GM12878 (cell line): ENCODE measurements at regions not wholly inside any gene's neighbourhood (a gene's known extent, or its start where the extent isn't known, plus 50 kb on each side); places are given as distances from the start of the nearest gene placed in this dataset.

ENCODE experiments used
- ATAC-seq: fragments of 200-7000 bp; cut with Tn5 transposase; 3 replicates; pipeline ENCODE4 v1.9.1; 2020; ENCODE audit warnings: mild to moderate bottlenecking, moderate library complexity
- BruUV-seq: library from RNA; stranded (reverse); fragments of 400-500 nt; replicated peaks from 2 replicates; lab custom pipeline; 2021; lab: Mats Ljungman, UMichigan
- CTCF ChIA-PET: fragments of 300-600 bp; sonication (Branson Sonifier 250); formaldehyde crosslinking; extraction: SDS; loops from one replicate; lab custom pipeline; 2021; ENCODE audit warnings: inconsistent platforms; lab: Yijun Ruan, JAX
- POLR2A ChIA-PET: fragments of 350-600 bp; formaldehyde crosslinking; extraction: SDS; loops from one replicate; lab custom pipeline; 2021; ENCODE audit warnings: inconsistent platforms; lab: Charles Lee
- RAD21 ChIA-PET: fragments of 300-600 bp; sonication (Branson Sonifier 250); formaldehyde crosslinking; loops from one replicate; lab custom pipeline; 2023; ENCODE audit warnings: antibody characterized with exemption; ENCODE audit not compliant: unreplicated experiment; lab: Charles Lee
- SMC1A ChIA-PET: fragments of 300-600 bp; sonication (Branson Sonifier 250); formaldehyde crosslinking; loops from one replicate; lab custom pipeline; 2023; ENCODE audit not compliant: unreplicated experiment, uncharacterized antibody; lab: Charles Lee
- DNase-seq: peaks from one replicate; pipeline ENCODE4 v3.0.0-alpha.2; 2011; ENCODE audit warnings: low read depth, low spot score
- FAIRE-seq: peaks from 3 replicates; lab custom pipeline; 2011; peaks lifted over from hg19 to GRCh38; lab: Jason Lieb, UNC
- H2AFZ ChIP-seq: 2 replicates; pipeline ENCODE4 v1.6.0; 2011; ENCODE audit warnings: low read depth, low read length, control low read depth; ENCODE audit not compliant: control insufficient read depth
- H3K27ac ChIP-seq: 2 replicates; pipeline ENCODE4 v1.5.1; 2011; ENCODE audit warnings: control low read depth; ENCODE audit not compliant: control insufficient read depth, insufficient read depth
- H3K27me3 ChIP-seq, 2 experiments: replicated peaks in 1 of 2; 2 replicates each; pipeline versions ENCODE4 v1.6.0 to v1.6.1; 2011; ENCODE audit warnings: low read length in 1 of 2; ENCODE audit not compliant: control insufficient read depth in 2 of 2, insufficient read depth in 2 of 2
- H3K36me3 ChIP-seq, 2 experiments: 2 replicates each; pipeline ENCODE4 v1.5.1; 2011; ENCODE audit warnings: low read length in 1 of 2; ENCODE audit not compliant: control insufficient read depth in 2 of 2, insufficient read depth in 2 of 2
- H3K4me1 ChIP-seq: 2 replicates; pipeline ENCODE4 v1.6.1; 2011; ENCODE audit warnings: mild to moderate bottlenecking, low read length, moderate library complexity, mixed read lengths; ENCODE audit not compliant: control insufficient read depth, insufficient read depth
- H3K4me2 ChIP-seq: 2 replicates; pipeline ENCODE4 v1.6.0; 2011; ENCODE audit warnings: control low read depth; ENCODE audit not compliant: control insufficient read depth, insufficient read depth
- H3K4me3 ChIP-seq: fragments of 200-600 bp; sonication (generic); 2 replicates; pipeline ENCODE4 v1.5.1; 2016
- H3K79me2 ChIP-seq: 2 replicates; pipeline ENCODE4 v1.6.0; 2011; ENCODE audit warnings: low read length; ENCODE audit not compliant: control insufficient read depth, insufficient read depth
- H3K9ac ChIP-seq: 2 replicates; pipeline ENCODE4 v1.8.0; 2011; ENCODE audit warnings: low read length, control low read depth, mixed read lengths; ENCODE audit not compliant: control insufficient read depth, insufficient read depth
- H3K9me3 ChIP-seq: replicated peaks from 3 replicates; pipeline ENCODE4 v1.5.1; 2011; ENCODE audit warnings: mild to moderate bottlenecking, low read length; ENCODE audit not compliant: control insufficient read depth, insufficient read depth
- H4K20me1 ChIP-seq: 2 replicates; pipeline ENCODE4 v1.6.0; 2011; ENCODE audit not compliant: control insufficient read depth, insufficient read depth
- BCL11A ChIP-seq: IDR thresholded peaks from 2 replicates; pipeline ENCODE4 v1.6.1; 2011; ENCODE audit warnings: low read depth, low read length
- CBX3 ChIP-seq: fragments of 200-600 bp; sonication (generic); IDR thresholded peaks from 2 replicates; pipeline ENCODE4 v1.6.1; 2016; ENCODE audit warnings: low read depth, borderline replicate concordance
- CBX5 ChIP-seq: sonication (generic); IDR thresholded peaks from 2 replicates; pipeline ENCODE4 v1.6.1; 2016; ENCODE audit warnings: low read depth, moderate library complexity, mild to moderate bottlenecking, inconsistent platforms
- CREB1 ChIP-seq: IDR thresholded peaks from 2 replicates; pipeline ENCODE4 v1.6.1; 2012; ENCODE audit warnings: low read depth, mild to moderate bottlenecking, inconsistent platforms
- FOS ChIP-seq: IDR thresholded peaks from 3 replicates; pipeline ENCODE4 v1.6.1; 2011; ENCODE audit warnings: borderline replicate concordance; ENCODE audit not compliant: insufficient read length; ENCODE audit errors: extremely low read depth
- HDGF ChIP-seq: fragments of 450-650 bp; IDR thresholded peaks from 2 replicates; pipeline ENCODE4 v1.6.1; 2016; ENCODE audit warnings: antibody characterized with exemption
- JUND ChIP-seq: IDR thresholded peaks from 2 replicates; pipeline ENCODE4 v1.6.1; 2012; ENCODE audit warnings: low read depth, mild to moderate bottlenecking, low read length, improper control_type of control experiment, moderate library complexity
- PML ChIP-seq: IDR thresholded peaks from 2 replicates; pipeline ENCODE4 v1.6.1; 2012; ENCODE audit warnings: low read length, inconsistent platforms
- SP1 ChIP-seq: IDR thresholded peaks from one replicate; pipeline ENCODE4 v1.6.1; 2011; ENCODE audit warnings: low read depth, low read length
- TAF1 ChIP-seq: IDR thresholded peaks from 2 replicates; pipeline ENCODE4 v1.6.1; 2011; ENCODE audit warnings: mild to moderate bottlenecking, low read depth, low read length, borderline replicate concordance
- ZNF274 ChIP-seq: IDR thresholded peaks from one replicate; pipeline ENCODE4 v1.8.0; 2011; ENCODE audit not compliant: insufficient read length, insufficient read depth
- ZSCAN29 ChIP-seq: fragments of 450-650 bp; IDR thresholded peaks from 2 replicates; pipeline ENCODE4 v1.6.1; 2017; ENCODE audit warnings: mild to moderate bottlenecking, moderate library complexity
- WGBS: methylation state at CpG from one replicate; pipeline ENCODE4 v1.1.6; 2016; ENCODE audit warnings: low lambda C conversion rate; ENCODE audit not compliant: insufficient replicate concordance, insufficient coverage; ENCODE audit errors: missing lambda C conversion rate; 5-methylcytosine and 5-hydroxymethylcytosine counted together
- in situ Hi-C: fragments of 300-500 bp; cut with MboI; formaldehyde crosslinking; loops from 9 replicates; pipeline ENCODE4 v1.14.3; 2018; ENCODE audit warnings: mixed read lengths
- intact Hi-C: fragments of 100-400 bp; cut with micrococcal nuclease; formaldehyde crosslinking; loops from one replicate; pipeline ENCODE4 v1.14.2; 2022; ENCODE audit not compliant: unreplicated experiment
- TF ChIP-seq, protein P1 (sequence below): IDR thresholded peaks from 2 replicates; pipeline ENCODE4 v1.6.1; 2012; ENCODE audit warnings: low read depth, low read length, improper control_type of control experiment
- TF ChIP-seq, protein P2 (sequence below): fragments of 450-650 bp; IDR thresholded peaks from 2 replicates; pipeline ENCODE4 v1.6.1; 2017; ENCODE audit warnings: mild to moderate bottlenecking, moderate library complexity
- TF ChIP-seq, protein P3 (sequence below): IDR thresholded peaks from 2 replicates; pipeline ENCODE4 v1.6.1; 2012; ENCODE audit warnings: low read depth, low read length, improper control_type of control experiment

DNA sequence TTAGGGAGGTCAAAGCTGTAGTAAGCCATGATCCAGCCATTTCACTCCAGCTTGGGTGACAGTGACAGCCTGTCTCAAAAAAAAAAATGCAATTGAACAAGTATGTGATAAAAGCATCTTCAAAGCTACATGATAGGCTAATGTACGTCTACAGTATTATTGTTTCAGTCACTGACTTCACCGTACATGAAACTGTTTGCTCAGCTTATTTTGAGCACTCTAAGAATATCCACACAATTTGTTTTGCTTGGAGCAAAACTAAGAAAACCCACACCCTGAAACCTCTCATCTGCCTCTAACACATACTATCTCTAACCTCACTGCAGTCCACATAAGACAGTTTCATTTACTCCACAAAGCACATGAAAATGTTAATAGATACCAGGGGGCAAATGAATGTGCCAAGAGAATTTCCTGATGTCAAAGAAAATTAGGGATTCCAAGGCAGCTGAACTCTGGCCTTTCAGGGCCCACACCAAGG is 60.7 kb downstream of the KCNA4 start:
- no peak for ATAC-seq
- intact Hi-C loops: no loop called here

More for the DNA sequence above, 60.7 kb downstream of the KCNA4 start:
- H3K9ac ChIP-seq: no peak overlapping the region
- TF ChIP-seq CBX5 (no peak), BCL11A (no peak), JUND (no peak), CREB1 (no peak), SP1 (no peak), ZSCAN29 (no peak), TAF1 (no peak), HDGF (no peak), ZNF274 (no peak), CBX3 (no peak), FOS (no peak), PML (no peak)
- TF ChIP-seq, protein P1, sequence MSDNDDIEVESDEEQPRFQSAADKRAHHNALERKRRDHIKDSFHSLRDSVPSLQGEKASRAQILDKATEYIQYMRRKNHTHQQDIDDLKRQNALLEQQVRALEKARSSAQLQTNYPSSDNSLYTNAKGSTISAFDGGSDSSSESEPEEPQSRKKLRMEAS: no peak
- TF ChIP-seq, protein P2, sequence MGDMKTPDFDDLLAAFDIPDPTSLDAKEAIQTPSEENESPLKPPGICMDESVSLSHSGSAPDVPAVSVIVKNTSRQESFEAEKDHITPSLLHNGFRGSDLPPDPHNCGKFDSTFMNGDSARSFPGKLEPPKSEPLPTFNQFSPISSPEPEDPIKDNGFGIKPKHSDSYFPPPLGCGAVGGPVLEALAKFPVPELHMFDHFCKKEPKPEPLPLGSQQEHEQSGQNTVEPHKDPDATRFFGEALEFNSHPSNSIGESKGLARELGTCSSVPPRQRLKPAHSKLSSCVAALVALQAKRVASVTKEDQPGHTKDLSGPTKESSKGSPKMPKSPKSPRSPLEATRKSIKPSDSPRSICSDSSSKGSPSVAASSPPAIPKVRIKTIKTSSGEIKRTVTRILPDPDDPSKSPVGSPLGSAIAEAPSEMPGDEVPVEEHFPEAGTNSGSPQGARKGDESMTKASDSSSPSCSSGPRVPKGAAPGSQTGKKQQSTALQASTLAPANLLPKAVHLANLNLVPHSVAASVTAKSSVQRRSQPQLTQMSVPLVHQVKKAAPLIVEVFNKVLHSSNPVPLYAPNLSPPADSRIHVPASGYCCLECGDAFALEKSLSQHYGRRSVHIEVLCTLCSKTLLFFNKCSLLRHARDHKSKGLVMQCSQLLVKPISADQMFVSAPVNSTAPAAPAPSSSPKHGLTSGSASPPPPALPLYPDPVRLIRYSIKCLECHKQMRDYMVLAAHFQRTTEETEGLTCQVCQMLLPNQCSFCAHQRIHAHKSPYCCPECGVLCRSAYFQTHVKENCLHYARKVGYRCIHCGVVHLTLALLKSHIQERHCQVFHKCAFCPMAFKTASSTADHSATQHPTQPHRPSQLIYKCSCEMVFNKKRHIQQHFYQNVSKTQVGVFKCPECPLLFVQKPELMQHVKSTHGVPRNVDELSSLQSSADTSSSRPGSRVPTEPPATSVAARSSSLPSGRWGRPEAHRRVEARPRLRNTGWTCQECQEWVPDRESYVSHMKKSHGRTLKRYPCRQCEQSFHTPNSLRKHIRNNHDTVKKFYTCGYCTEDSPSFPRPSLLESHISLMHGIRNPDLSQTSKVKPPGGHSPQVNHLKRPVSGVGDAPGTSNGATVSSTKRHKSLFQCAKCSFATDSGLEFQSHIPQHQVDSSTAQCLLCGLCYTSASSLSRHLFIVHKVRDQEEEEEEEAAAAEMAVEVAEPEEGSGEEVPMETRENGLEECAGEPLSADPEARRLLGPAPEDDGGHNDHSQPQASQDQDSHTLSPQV: no peak
- TF ChIP-seq, protein P3, sequence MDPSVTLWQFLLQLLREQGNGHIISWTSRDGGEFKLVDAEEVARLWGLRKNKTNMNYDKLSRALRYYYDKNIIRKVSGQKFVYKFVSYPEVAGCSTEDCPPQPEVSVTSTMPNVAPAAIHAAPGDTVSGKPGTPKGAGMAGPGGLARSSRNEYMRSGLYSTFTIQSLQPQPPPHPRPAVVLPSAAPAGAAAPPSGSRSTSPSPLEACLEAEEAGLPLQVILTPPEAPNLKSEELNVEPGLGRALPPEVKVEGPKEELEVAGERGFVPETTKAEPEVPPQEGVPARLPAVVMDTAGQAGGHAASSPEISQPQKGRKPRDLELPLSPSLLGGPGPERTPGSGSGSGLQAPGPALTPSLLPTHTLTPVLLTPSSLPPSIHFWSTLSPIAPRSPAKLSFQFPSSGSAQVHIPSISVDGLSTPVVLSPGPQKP: no peak
- H2AFZ ChIP-seq: no peak overlapping the region
- no peaks in the 10 kb centered on the region for H3K79me2 ChIP-seq
- in situ Hi-C loops: no loop called here
- no peak for DNase-seq
- no peaks in the 10 kb centered on the region for H3K4me1 ChIP-seq
- 44% methylated on average over 2 of the region's 2 CpGs for WGBS
- no peak overlapping the region for H3K4me3 ChIP-seq
- ChIA-PET SMC1A (no interaction called here), POLR2A (no interaction called here), RAD21 (no interaction called here), CTCF (interaction anchor here (1.0 kb wide), 1 partner anchor 14 kb away, joined by 3 read pairs; no protein-coding TSS in a partner anchor)
- no peak for FAIRE-seq
- H3K27me3 ChIP-seq: no peaks in the 10 kb centered on the region
- H3K4me2 ChIP-seq: no peak overlapping the region
- BruUV-seq: no TSS peak
- no peaks in the 10 kb centered on the region for H4K20me1 ChIP-seq
- H3K9me3 ChIP-seq: no peaks in the 10 kb centered on the region
- H3K27ac ChIP-seq: no peak overlapping the region
- H3K36me3 ChIP-seq: no peaks in the 10 kb centered on the region
